NCI-H1930 (cell line): ENCODE measurements at regions not wholly inside any gene's neighbourhood (a gene's known extent, or its start where the extent isn't known, plus 50 kb on each side); places are given as distances from the start of the nearest gene placed in this dataset.

Source experiments
- DNase-seq, 2 experiments: peaks; one replicate each; lab custom pipeline; 2025; lab: John Stamatoyannopoulos, UW

- no peak for DNase-seq
These were observed 72.5 kb upstream of the SMYD2 start for GRCh38 chr1:214208460-214208859.

- DNase-seq = no peak
These were observed 71.6 kb upstream of the SMYD2 start for GRCh38 chr1:214209260-214209808.

GRCh38 chr1:214213136-214213535, 67.8 kb upstream of the SMYD2 start:
- DNase-seq = no peak

GRCh38 chr1:214214851-214215250, 66.1 kb upstream of the SMYD2 start:
- DNase-seq = no peak

GRCh38 chr1:214215583-214215982, 65.4 kb upstream of the SMYD2 start:
- no peak for DNase-seq

- DNase-seq = no peak
These were observed 64.9 kb upstream of the SMYD2 start for GRCh38 chr1:214216021-214216420.

- DNase-seq = no peak
These were observed 64.2 kb upstream of the SMYD2 start for GRCh38 chr1:214216779-214217178.

- DNase-seq = no peak
These were observed 61.1 kb upstream of the SMYD2 start for GRCh38 chr1:214219902-214220301.

- no peak for DNase-seq
These were observed 60.1 kb upstream of the SMYD2 start for GRCh38 chr1:214220891-214221290.

- no peak for DNase-seq
These were observed 56.2 kb upstream of the SMYD2 start for GRCh38 chr1:214224611-214225354.

GRCh38 chr1:214228976-214229375, 52.0 kb upstream of the SMYD2 start:
- DNase-seq = no peak

- no peak for DNase-seq
These were observed 51.2 kb upstream of the SMYD2 start for GRCh38 chr1:214229736-214230135.
